Adrenal gland (tissue), 9 donors: ENCODE measurements at regions not wholly inside any gene's neighbourhood (a gene's known extent, or its start where the extent isn't known, plus 50 kb on each side); places are given as distances from the start of the nearest gene placed in this dataset.

Source experiments
- DNase-seq, 7 donors: peaks; one replicate each; pipeline ENCODE4 v3.0.0-alpha.2; 2019 to 2020
- H3K27ac ChIP-seq, 5 donors: fragments of 200-600 bp; sonication (generic) in 4 of 5; 1 replicate in 3 of 5; 2 replicates in 2 of 5; pipeline versions ENCODE4 v1.5.1 to v1.8.0; 2016 to 2020; ENCODE audit warnings: mild to moderate bottlenecking in 1 of 5
- H3K27me3 ChIP-seq: fragments of 200-600 bp; 2 replicates; pipeline ENCODE4 v1.8.0; 2021
- H3K36me3 ChIP-seq, 2 donors: fragments of 200-600 bp; replicated peaks in 1 of 2; 1 replicate in 1 of 2; 2 replicates in 1 of 2; pipeline versions ENCODE4 v1.5.1 to v1.8.0; 2018 to 2022
- H3K4me1 ChIP-seq, 2 donors: fragments of 200-600 bp; replicated peaks in 1 of 2; 1 replicate in 1 of 2; 2 replicates in 1 of 2; pipeline versions ENCODE4 v1.5.1 to v1.8.0; 2018 to 2021
- H3K4me3 ChIP-seq, 4 donors: fragments of 200-600 bp; sonication (generic) in 3 of 4; one replicate each; pipeline ENCODE4 v1.5.1; 2016 to 2018
- H3K9me3 ChIP-seq, 3 donors: fragments of 200-600 bp; sonication (generic) in 1 of 3; replicated peaks in 1 of 3; 1 replicate in 2 of 3; 2 replicates in 1 of 3; pipeline versions ENCODE4 v1.5.1 to v1.8.0; 2016 to 2021
- POLR2A ChIP-seq, 2 donors: fragments of 450-650 bp; IDR thresholded peaks; one replicate each; pipeline ENCODE4 v1.6.1; 2017; ENCODE audit warnings: antibody characterized with exemption in 2 of 2, mild to moderate bottlenecking in 2 of 2, moderate library complexity in 1 of 2
- WGBS, 4 donors: extraction: QIAGEN DNeasy Blood & Tissue Kit in 2 of 4; methylation state at CpG; one replicate each; pipeline versions ENCODE4 v1.1.5 to v1.1.7; 2013 to 2017; 5-methylcytosine and 5-hydroxymethylcytosine counted together
- intact Hi-C, 2 donors: fragments of 100-400 bp; cut with DNase I; formaldehyde crosslinking; loops; one replicate each; pipeline versions ENCODE4 v1.14.1 to v1.15.0; 2022 to 2023
- TF ChIP-seq, protein P1 (sequence below), 6 experiments: fragments of 450-650 bp in 4 of 6; fragments of 200-600 bp in 2 of 6; sonication (generic) in 1 of 6; IDR thresholded peaks; 1 replicate in 5 of 6; 2 replicates in 1 of 6; pipeline versions ENCODE4 v1.5.1 to v1.8.0; 2016 to 2021; ENCODE audit warnings: antibody characterized with exemption in 6 of 6, mild to moderate bottlenecking in 2 of 6, moderate library complexity in 1 of 6
- donor health status: healthy with polysubstance abuse.
- donor health status: Bipolar disorder and iron deficiency.
- donor health status: DM: yes; HTN: yes; CAD: no.
- donor health status: DM: no; HTN: no; CAD: no.
- donor health status: DM: no; HTN: no; CAD: no.

DNA sequence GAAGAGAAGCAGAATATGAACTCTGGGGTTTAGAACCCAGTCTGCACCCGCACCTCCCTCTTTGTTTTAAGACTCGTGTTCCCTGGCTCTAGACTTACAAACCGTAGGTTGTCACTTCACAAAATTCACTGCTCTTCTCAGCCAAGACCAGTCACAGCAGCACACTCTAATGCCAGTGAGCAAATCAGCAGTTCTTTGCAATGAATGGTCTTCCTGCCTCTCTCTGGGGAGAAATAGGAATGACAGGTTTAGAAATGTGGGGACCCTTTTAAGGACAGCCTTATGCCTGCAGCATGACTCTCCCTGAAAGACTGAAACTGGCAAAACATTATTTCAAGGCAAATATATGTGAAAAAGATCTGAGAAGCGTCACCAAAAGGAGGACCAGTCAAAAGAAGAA, 156.9 kb downstream of the KCTD15 start:
- Histone ChIP-seq H3K27me3 (no peaks in the 10 kb centered on the region), H3K27ac (no peak overlapping the region), H3K9me3 (no peaks in the 10 kb centered on the region), H3K4me1 (no peaks in the 10 kb centered on the region), H3K36me3 (no peaks in the 10 kb centered on the region), H3K4me3 (no peak overlapping the region)
- no peak for TF ChIP-seq POLR2A (IDR thresholded peaks at IDR 0.05)
- TF ChIP-seq, protein P1, sequence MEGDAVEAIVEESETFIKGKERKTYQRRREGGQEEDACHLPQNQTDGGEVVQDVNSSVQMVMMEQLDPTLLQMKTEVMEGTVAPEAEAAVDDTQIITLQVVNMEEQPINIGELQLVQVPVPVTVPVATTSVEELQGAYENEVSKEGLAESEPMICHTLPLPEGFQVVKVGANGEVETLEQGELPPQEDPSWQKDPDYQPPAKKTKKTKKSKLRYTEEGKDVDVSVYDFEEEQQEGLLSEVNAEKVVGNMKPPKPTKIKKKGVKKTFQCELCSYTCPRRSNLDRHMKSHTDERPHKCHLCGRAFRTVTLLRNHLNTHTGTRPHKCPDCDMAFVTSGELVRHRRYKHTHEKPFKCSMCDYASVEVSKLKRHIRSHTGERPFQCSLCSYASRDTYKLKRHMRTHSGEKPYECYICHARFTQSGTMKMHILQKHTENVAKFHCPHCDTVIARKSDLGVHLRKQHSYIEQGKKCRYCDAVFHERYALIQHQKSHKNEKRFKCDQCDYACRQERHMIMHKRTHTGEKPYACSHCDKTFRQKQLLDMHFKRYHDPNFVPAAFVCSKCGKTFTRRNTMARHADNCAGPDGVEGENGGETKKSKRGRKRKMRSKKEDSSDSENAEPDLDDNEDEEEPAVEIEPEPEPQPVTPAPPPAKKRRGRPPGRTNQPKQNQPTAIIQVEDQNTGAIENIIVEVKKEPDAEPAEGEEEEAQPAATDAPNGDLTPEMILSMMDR (IDR thresholded peaks at IDR 0.05) = peak in 1 of 6 experiments; percentile 21
- intact Hi-C loops = no loop called here
- 45 to 59% (median 48%) methylated on average over 4 of the region's 4 CpGs for WGBS, 4 donors
- no peak for DNase-seq

DNA sequence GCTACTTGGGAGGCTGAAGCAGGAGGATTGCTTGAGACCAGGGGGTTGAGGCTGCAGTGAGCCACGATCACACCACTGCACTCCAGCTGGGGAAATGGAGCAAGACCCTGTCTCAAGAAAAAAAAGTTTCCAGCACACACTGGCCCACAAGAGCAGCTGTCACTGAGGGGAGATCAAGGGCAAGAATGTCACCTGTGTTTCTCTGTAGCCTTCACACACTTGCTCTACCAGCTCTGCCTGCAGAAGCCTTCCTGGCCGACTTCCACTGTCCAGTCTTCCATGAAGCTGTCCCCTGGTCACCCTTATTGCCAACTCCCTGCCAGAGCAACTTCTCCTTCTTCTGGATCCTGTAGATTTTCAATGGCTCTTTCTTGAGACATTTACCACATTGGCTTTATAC, 158.0 kb downstream of the KCTD15 start:
- no peaks in the 10 kb centered on the region for H3K9me3 ChIP-seq
- no peak overlapping the region for H3K27ac ChIP-seq
- H3K36me3 ChIP-seq = no peaks in the 10 kb centered on the region
- 79 to 91% (median 86%) methylated on average over 2 of the region's 2 CpGs for WGBS, 4 donors
- no peaks in the 10 kb centered on the region for H3K4me1 ChIP-seq
- H3K27me3 ChIP-seq = no peaks in the 10 kb centered on the region
- DNase-seq = peak in 1 of 7 donors; percentile 13
- no peak for TF ChIP-seq POLR2A (IDR thresholded peaks at IDR 0.05)
- TF ChIP-seq, protein P1 (IDR thresholded peaks at IDR 0.05) = no peak
- no peak overlapping the region for H3K4me3 ChIP-seq
- intact Hi-C loops = no loop called here

DNA sequence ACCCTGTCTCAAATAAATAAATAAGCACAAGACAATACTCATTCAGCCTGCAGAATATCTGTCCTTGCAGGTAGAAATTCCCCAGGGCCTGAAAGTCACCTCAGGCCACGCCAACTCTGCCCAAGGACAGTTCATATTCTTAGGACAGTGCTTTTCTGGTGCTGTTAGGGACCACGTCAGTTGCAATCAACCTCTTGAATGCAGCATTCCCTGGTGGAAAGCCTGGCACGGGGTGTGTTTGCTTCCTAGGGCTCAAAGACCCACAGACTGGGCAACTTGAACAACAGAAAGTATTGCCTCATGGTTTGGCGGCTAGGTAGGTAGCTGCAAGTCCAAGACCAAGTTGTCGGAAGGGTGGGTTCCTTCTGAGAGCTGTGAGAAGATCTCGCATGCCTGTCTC, 160.3 kb downstream of the KCTD15 start:
- Histone ChIP-seq H3K4me3 (no peak overlapping the region), H3K36me3 (no peaks in the 10 kb centered on the region), H3K27ac (no peak overlapping the region), H3K27me3 (no peaks in the 10 kb centered on the region), H3K9me3 (no peaks in the 10 kb centered on the region), H3K4me1 (no peaks in the 10 kb centered on the region)
- DNase-seq = no peak
- intact Hi-C loops = no loop called here
- WGBS, 4 donors = 70 to 80% (median 72%) methylated on average over 6 of the region's 6 CpGs
- TF ChIP-seq, protein P1 (IDR thresholded peaks at IDR 0.05) = no peak
- no peak for TF ChIP-seq POLR2A (IDR thresholded peaks at IDR 0.05)

DNA sequence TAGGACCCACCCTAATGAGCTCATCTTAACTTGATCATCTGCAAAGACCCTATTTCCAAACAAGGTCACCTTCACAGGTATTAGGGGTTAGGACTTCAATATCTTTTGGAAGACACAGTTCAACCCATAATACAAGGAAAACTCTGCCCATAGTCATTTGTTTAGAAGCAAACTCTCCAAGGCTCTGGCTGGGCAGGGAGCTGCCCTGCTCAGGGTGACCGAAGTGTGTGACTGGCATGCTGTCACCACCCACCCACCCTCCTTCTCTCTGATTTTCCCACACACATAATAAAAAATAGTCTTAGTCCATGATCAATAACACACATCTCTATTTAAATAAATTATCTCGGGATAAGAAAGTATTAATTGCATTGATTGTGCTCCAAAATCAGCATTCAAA, 161.1 kb downstream of the KCTD15 start:
- Histone ChIP-seq H3K4me3 (no peak overlapping the region), H3K9me3 (no peaks in the 10 kb centered on the region), H3K36me3 (no peaks in the 10 kb centered on the region), H3K4me1 (no peaks in the 10 kb centered on the region), H3K27ac (no peak overlapping the region), H3K27me3 (no peaks in the 10 kb centered on the region)
- TF ChIP-seq, protein P1 (IDR thresholded peaks at IDR 0.05) = no peak
- no peak for TF ChIP-seq POLR2A (IDR thresholded peaks at IDR 0.05)
- WGBS, 4 donors = 80 to 88% (median 84%) methylated on average over 2 of the region's 2 CpGs
- intact Hi-C loops = no loop called here
- DNase-seq = no peak
